ENCODE measurements at regions not wholly inside any gene's neighbourhood (a gene's known extent, or its start where the extent isn't known, plus 50 kb on each side); places are given as distances from the start of the nearest gene placed in this dataset.

GRCh38 chr4:104418286-104418685 lies 76.4 kb downstream of the CXXC4 start:
- Histone ChIP-seq H3K9ac (ENCODE audit: low read depth, low read length) (no peak overlapping the region), H3K4me1 (ENCODE audit: insufficient read depth, low read length) (peaks cover 24% of the 10 kb centered on the region), H3K9me3 (ENCODE audit: control insufficient read depth, insufficient read depth, low read length) (no peaks in the 10 kb centered on the region), H3K36me3 (ENCODE audit: insufficient read depth, low read length) (no peaks in the 10 kb centered on the region)

GRCh38 chr4:104417357-104417882 lies 77.3 kb downstream of the CXXC4 start:
- Histone ChIP-seq H3K4me1 (ENCODE audit: insufficient read depth, low read length) (peaks cover 24% of the 10 kb centered on the region), H3K9me3 (ENCODE audit: control insufficient read depth, insufficient read depth, low read length) (no peaks in the 10 kb centered on the region), H3K36me3 (ENCODE audit: insufficient read depth, low read length) (no peaks in the 10 kb centered on the region), H3K9ac (ENCODE audit: low read depth, low read length) (no peak overlapping the region)

- H3K36me3 ChIP-seq (ENCODE audit: insufficient read depth, low read length) = no peaks in the 10 kb centered on the region
- peaks cover 21% of the 10 kb centered on the region for H3K4me1 ChIP-seq (ENCODE audit: insufficient read depth, low read length)
- H3K9ac ChIP-seq (ENCODE audit: low read depth, low read length) = no peak overlapping the region
- no peaks in the 10 kb centered on the region for H3K9me3 ChIP-seq (ENCODE audit: control insufficient read depth, insufficient read depth, low read length)
Measured at GRCh38 chr4:104416725-104417356, 77.9 kb downstream of the CXXC4 start.

- Histone ChIP-seq H3K36me3 (ENCODE audit: insufficient read depth, low read length) (no peaks in the 10 kb centered on the region), H3K9me3 (ENCODE audit: control insufficient read depth, insufficient read depth, low read length) (no peaks in the 10 kb centered on the region), H3K4me1 (ENCODE audit: insufficient read depth, low read length) (peaks cover 11% of the 10 kb centered on the region), H3K9ac (ENCODE audit: low read depth, low read length) (no peak overlapping the region)
Measured at GRCh38 chr4:104413487-104413886, 81.2 kb downstream of the CXXC4 start.

GRCh38 chr4:104412344-104412743 lies 82.3 kb downstream of the CXXC4 start:
- no peak overlapping the region for H3K9ac ChIP-seq (ENCODE audit: low read depth, low read length)
- H3K4me1 ChIP-seq (ENCODE audit: insufficient read depth, low read length) = peaks cover 10% of the 10 kb centered on the region
- no peaks in the 10 kb centered on the region for H3K9me3 ChIP-seq (ENCODE audit: control insufficient read depth, insufficient read depth, low read length)
- H3K36me3 ChIP-seq (ENCODE audit: insufficient read depth, low read length) = no peaks in the 10 kb centered on the region

GRCh38 chr4:104411502-104411901 lies 83.2 kb downstream of the CXXC4 start:
- Histone ChIP-seq H3K9ac (ENCODE audit: low read depth, low read length) (no peak overlapping the region), H3K9me3 (ENCODE audit: control insufficient read depth, insufficient read depth, low read length) (no peaks in the 10 kb centered on the region), H3K4me1 (ENCODE audit: insufficient read depth, low read length) (peaks cover 1% of the 10 kb centered on the region), H3K36me3 (ENCODE audit: insufficient read depth, low read length) (no peaks in the 10 kb centered on the region)

GRCh38 chr4:104408878-104409277 lies 85.8 kb downstream of the CXXC4 start:
- Histone ChIP-seq H3K9me3 (ENCODE audit: control insufficient read depth, insufficient read depth, low read length) (no peaks in the 10 kb centered on the region), H3K36me3 (ENCODE audit: insufficient read depth, low read length) (no peaks in the 10 kb centered on the region), H3K9ac (ENCODE audit: low read depth, low read length) (no peak overlapping the region), H3K4me1 (ENCODE audit: insufficient read depth, low read length) (no peaks in the 10 kb centered on the region)

GRCh38 chr4:104404361-104404760 lies 90.3 kb downstream of the CXXC4 start:
- Histone ChIP-seq H3K9me3 (ENCODE audit: control insufficient read depth, insufficient read depth, low read length) (no peaks in the 10 kb centered on the region), H3K36me3 (ENCODE audit: insufficient read depth, low read length) (no peaks in the 10 kb centered on the region), H3K4me1 (ENCODE audit: insufficient read depth, low read length) (no peaks in the 10 kb centered on the region), H3K9ac (ENCODE audit: low read depth, low read length) (no peak overlapping the region)

GRCh38 chr4:104395168-104395614 lies 99.5 kb downstream of the CXXC4 start:
- Histone ChIP-seq H3K4me1 (ENCODE audit: insufficient read depth, low read length) (peaks cover 11% of the 10 kb centered on the region; the same call in 1 of the 2 replicates), H3K36me3 (ENCODE audit: insufficient read depth, low read length) (no peaks in the 10 kb centered on the region), H3K9ac (ENCODE audit: low read depth, low read length) (no peak overlapping the region), H3K9me3 (ENCODE audit: control insufficient read depth, insufficient read depth, low read length) (no peaks in the 10 kb centered on the region)

- H3K4me1 ChIP-seq (ENCODE audit: insufficient read depth, low read length) = peaks cover 11% of the 10 kb centered on the region; the same call in 1 of the 2 replicates
- no peaks in the 10 kb centered on the region for H3K9me3 ChIP-seq (ENCODE audit: control insufficient read depth, insufficient read depth, low read length)
- H3K9ac ChIP-seq (ENCODE audit: low read depth, low read length) = no peak overlapping the region
- H3K36me3 ChIP-seq (ENCODE audit: insufficient read depth, low read length) = no peaks in the 10 kb centered on the region
Measured at GRCh38 chr4:104394406-104395167, 100.1 kb downstream of the CXXC4 start.

GRCh38 chr4:104393655-104394324 lies 100.9 kb downstream of the CXXC4 start:
- no peaks in the 10 kb centered on the region for H3K9me3 ChIP-seq (ENCODE audit: control insufficient read depth, insufficient read depth, low read length)
- no peaks in the 10 kb centered on the region for H3K36me3 ChIP-seq (ENCODE audit: insufficient read depth, low read length)
- H3K9ac ChIP-seq (ENCODE audit: low read depth, low read length) = no peak overlapping the region
- peaks cover 11% of the 10 kb centered on the region; the same call in 1 of the 2 replicates for H3K4me1 ChIP-seq (ENCODE audit: insufficient read depth, low read length)

GRCh38 chr4:104385713-104386112 lies 109.0 kb downstream of the CXXC4 start:
- Histone ChIP-seq H3K4me1 (ENCODE audit: insufficient read depth, low read length) (no peaks in the 10 kb centered on the region), H3K9ac (ENCODE audit: low read depth, low read length) (no peak overlapping the region), H3K9me3 (ENCODE audit: control insufficient read depth, insufficient read depth, low read length) (no peaks in the 10 kb centered on the region), H3K36me3 (ENCODE audit: insufficient read depth, low read length) (no peaks in the 10 kb centered on the region)

GRCh38 chr4:104382961-104383360 lies 111.7 kb downstream of the CXXC4 start:
- no peak overlapping the region for H3K9ac ChIP-seq (ENCODE audit: low read depth, low read length)
- H3K4me1 ChIP-seq (ENCODE audit: insufficient read depth, low read length) = no peaks in the 10 kb centered on the region
- no peaks in the 10 kb centered on the region for H3K36me3 ChIP-seq (ENCODE audit: insufficient read depth, low read length)
- no peaks in the 10 kb centered on the region for H3K9me3 ChIP-seq (ENCODE audit: control insufficient read depth, insufficient read depth, low read length)

GRCh38 chr4:104381729-104382128 lies 113.0 kb downstream of the CXXC4 start:
- Histone ChIP-seq H3K9ac (ENCODE audit: low read depth, low read length) (no peak overlapping the region), H3K4me1 (ENCODE audit: insufficient read depth, low read length) (no peaks in the 10 kb centered on the region), H3K9me3 (ENCODE audit: control insufficient read depth, insufficient read depth, low read length) (no peaks in the 10 kb centered on the region), H3K36me3 (ENCODE audit: insufficient read depth, low read length) (no peaks in the 10 kb centered on the region)

Data from ES-I3 (cell line).